GM12872 (cell line): ENCODE measurements at regions not wholly inside any gene's neighbourhood (a gene's known extent, or its start where the extent isn't known, plus 50 kb on each side); places are given as distances from the start of the nearest gene placed in this dataset.

Source experiments
- CTCF ChIP-seq: IDR thresholded peaks from 3 replicates; pipeline ENCODE4 v1.5.1; 2011; ENCODE audit warnings: low read depth, mild to moderate bottlenecking, low read length, moderate library complexity; ENCODE audit not compliant: insufficient read depth

GRCh38 chr2:208781166-208781565 lies 374.6 kb downstream of the PTH2R start:
- no peak for TF ChIP-seq CTCF

- TF ChIP-seq CTCF: no peak
Observed at GRCh38 chr2:208782097-208782496, 375.5 kb downstream of the PTH2R start.

- no peak; the same call in 2 of the 3 replicates for TF ChIP-seq CTCF
Observed at GRCh38 chr2:208783184-208783583, 376.6 kb downstream of the PTH2R start.

GRCh38 chr2:208791257-208791656 lies 384.7 kb downstream of the PTH2R start:
- no peak for TF ChIP-seq CTCF

GRCh38 chr2:208792766-208793165 lies 386.2 kb downstream of the PTH2R start:
- TF ChIP-seq CTCF: no peak

- no peak for TF ChIP-seq CTCF
Observed at GRCh38 chr2:208793434-208793833, 386.8 kb downstream of the PTH2R start.

GRCh38 chr2:208794288-208794975 lies 387.8 kb downstream of the PTH2R start:
- no peak for TF ChIP-seq CTCF
